ENCODE measurements at regions not wholly inside any gene's neighbourhood (a gene's known extent, or its start where the extent isn't known, plus 50 kb on each side); places are given as distances from the start of the nearest gene placed in this dataset.

DNA sequence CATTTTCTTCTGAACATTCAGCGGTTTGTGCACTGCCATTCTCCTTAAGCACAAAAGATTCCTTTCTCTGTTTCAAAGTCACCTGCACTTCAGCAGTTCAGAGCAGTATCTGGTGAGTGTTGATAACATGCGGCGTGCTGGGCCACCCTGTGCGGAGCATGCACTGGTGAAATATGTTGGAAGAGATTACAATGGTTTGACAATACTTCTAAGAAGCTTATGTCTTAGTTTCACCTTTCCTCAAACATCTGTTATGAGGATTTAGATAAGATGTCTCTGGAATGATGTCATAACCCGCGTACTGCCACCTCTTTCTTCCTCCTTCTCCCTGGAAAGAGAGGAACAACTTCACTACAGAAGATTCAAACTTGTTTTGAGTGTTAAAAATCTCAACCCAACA lies 650.3 kb downstream of the AJAP1 start:
- no peak overlapping the region for H3K4me3 ChIP-seq
- no peak for DNase-seq
- H3K36me3 ChIP-seq, result no peaks in the 10 kb centered on the region

DNA sequence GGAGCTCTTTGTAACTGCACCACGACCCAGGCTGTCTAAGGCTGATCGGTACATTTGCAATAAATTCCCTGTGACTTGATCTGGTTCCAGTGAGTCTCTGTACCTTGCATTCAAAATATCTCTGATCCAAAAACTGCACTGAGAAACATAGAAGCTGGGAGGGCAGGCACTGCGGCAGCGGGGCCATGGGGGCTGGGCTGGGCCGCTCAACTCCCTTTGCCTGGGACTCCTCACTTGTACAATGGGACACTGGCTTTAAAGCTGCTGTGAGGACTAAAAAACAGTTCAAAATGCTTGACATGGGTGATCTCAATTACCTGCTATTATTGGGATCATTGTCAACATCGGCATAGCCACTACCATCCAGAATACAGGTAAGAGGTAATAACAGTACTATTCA lies 644.0 kb downstream of the AJAP1 start:
- no peak overlapping the region for H3K4me3 ChIP-seq
- H3K9me3 ChIP-seq, result no peaks in the 10 kb centered on the region
- no peak for DNase-seq
- H3K27me3 ChIP-seq, result no peaks in the 10 kb centered on the region
- no peaks in the 10 kb centered on the region for H3K36me3 ChIP-seq

More for the DNA sequence above, 650.3 kb downstream of the AJAP1 start:
- Histone ChIP-seq H3K9me3 (no peaks in the 10 kb centered on the region), H3K27me3 (no peaks in the 10 kb centered on the region)

GRCh38 chr1:5297886-5298239 lies 643.5 kb downstream of the AJAP1 start:
- DNase-seq, result peak; percentile 6
- Histone ChIP-seq H3K36me3 (no peaks in the 10 kb centered on the region), H3K9me3 (no peaks in the 10 kb centered on the region), H3K27me3 (no peaks in the 10 kb centered on the region), H3K4me3 (no peak overlapping the region)

DNA sequence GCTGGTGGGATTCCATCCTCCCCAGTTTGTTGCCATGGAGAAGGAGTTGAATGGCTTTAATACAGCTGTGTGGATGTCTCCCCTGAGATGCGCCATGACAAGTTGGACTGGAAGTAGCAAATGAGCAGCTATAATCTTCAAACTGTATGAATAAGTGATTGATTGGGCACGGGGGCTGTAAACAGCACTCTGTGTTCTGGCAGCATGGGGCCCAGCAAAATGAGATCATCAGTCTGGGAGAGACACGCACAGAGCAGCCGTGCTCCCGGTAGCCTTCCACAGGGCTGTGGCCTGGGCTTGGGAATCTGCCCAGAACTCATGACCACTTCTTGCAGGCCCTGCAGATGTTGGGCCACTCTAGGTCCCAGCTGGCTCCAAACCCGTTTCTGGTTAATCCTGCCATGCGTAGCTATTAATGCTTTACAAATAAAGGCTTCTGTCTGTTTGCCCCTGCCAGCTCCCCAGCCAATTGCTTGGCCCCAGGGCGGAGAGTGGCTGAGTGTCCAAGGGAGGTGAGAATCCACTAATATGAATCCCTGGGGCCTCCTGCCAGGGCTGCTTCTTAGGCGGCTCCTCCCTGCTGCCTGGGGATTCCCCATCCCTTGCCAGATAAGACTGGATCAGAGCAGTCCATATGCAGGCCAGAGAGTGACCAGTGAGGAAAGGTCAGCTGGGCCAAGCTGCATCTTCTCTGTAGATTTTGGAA lies 642.9 kb downstream of the AJAP1 start:
- Histone ChIP-seq H3K4me3 (no peak overlapping the region), H3K27me3 (no peaks in the 10 kb centered on the region), H3K9me3 (no peaks in the 10 kb centered on the region), H3K36me3 (no peaks in the 10 kb centered on the region)
- DNase-seq, result peak; percentile 71

DNA sequence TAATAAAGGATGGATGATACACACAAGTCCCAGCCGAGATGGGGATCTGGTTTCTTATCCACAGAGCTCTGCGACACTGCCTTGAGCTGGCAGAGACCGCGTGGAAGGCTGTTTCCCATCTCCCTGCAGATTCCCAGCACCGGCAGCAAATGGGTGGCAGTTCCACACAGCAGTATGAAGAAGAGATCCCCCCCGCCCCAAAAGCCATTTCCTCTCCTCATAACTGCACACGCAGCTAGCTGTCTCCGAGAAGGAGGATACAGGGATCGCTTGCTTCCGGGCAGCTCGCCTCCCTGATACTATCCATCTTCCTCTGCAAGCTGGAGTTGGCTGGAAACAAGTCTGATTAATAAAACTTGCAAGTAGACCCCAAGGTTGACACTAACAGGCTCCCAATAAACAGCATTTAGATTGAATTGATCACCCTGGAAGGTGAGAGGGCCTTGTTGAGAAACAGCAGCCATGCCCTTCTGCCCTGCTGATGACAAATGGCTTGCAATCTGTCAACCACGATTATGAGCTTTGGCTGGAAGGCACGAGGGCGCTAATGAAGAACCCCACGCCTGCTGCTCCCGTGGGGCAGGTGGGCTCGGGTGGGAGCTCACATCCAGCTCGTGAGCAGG lies 642.3 kb downstream of the AJAP1 start:
- no peak for DNase-seq
- H3K9me3 ChIP-seq, result no peaks in the 10 kb centered on the region
- H3K36me3 ChIP-seq, result no peaks in the 10 kb centered on the region
- no peaks in the 10 kb centered on the region for H3K27me3 ChIP-seq
- H3K4me3 ChIP-seq, result no peak overlapping the region

- DNase-seq, result no peak
- no peaks in the 10 kb centered on the region for H3K9me3 ChIP-seq
- no peaks in the 10 kb centered on the region for H3K36me3 ChIP-seq
- no peaks in the 10 kb centered on the region for H3K27me3 ChIP-seq
- no peak overlapping the region for H3K4me3 ChIP-seq
Measured at GRCh38 chr1:5296095-5296494, 641.7 kb downstream of the AJAP1 start.

DNA sequence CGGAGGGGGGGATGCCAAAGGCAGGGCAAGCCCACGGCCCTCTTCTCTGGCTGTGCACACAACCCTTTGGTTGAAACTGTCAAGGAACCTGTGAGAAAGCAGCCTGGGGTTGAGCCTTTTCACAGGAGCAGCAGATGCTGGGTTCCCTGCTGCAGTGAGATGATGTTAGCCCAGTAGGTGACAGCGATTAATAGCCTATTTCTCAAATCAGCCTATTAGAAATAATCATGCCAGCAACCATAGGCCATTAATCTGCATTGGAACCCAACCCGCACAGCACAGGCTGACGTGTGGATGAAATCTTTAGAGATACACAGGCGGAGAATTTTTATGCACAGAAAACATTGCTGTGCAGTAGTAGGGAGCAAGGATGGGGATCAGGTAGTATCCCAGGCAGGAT lies 637.5 kb downstream of the AJAP1 start:
- no peaks in the 10 kb centered on the region for H3K27me3 ChIP-seq
- H3K9me3 ChIP-seq, result no peaks in the 10 kb centered on the region
- H3K36me3 ChIP-seq, result no peaks in the 10 kb centered on the region
- no peak overlapping the region for H3K4me3 ChIP-seq
- DNase-seq, result no peak

GRCh38 chr1:5287178-5288150 lies 633.1 kb downstream of the AJAP1 start:
- H3K9me3 ChIP-seq, result no peaks in the 10 kb centered on the region
- H3K27me3 ChIP-seq, result no peaks in the 10 kb centered on the region
- H3K36me3 ChIP-seq, result no peaks in the 10 kb centered on the region
- no peak overlapping the region for H3K4me3 ChIP-seq
- DNase-seq, result no peak

DNA sequence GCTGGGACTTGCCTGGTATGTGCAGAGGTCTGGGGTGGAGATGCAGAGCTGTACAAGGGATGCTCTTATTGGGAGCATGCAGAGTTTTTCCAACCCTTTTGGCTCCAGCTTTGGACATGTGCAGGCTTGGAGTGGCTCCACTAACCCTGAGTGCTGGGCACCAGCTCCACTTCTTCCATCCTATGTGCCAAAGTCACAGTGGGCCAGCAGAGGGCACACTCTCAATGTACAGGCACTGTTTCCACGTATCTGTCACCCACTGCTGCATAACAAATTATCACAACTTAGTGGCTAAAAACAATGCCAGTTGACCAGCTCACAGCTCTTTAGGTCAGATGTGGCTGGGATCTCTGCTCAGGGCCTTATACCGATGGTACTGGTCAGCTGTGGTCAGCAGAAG lies 631.8 kb downstream of the AJAP1 start:
- Histone ChIP-seq H3K4me3 (no peak overlapping the region), H3K27me3 (no peaks in the 10 kb centered on the region), H3K36me3 (no peaks in the 10 kb centered on the region), H3K9me3 (no peaks in the 10 kb centered on the region)
- no peak for DNase-seq

GRCh38 chr1:5274527-5274926 lies 620.1 kb downstream of the AJAP1 start:
- no peaks in the 10 kb centered on the region for H3K27me3 ChIP-seq
- no peaks in the 10 kb centered on the region for H3K9me3 ChIP-seq
- H3K4me3 ChIP-seq, result no peak overlapping the region
- DNase-seq, result no peak
- H3K36me3 ChIP-seq, result no peaks in the 10 kb centered on the region

- Histone ChIP-seq H3K9me3 (no peaks in the 10 kb centered on the region), H3K27me3 (no peaks in the 10 kb centered on the region), H3K4me3 (no peak overlapping the region), H3K36me3 (no peaks in the 10 kb centered on the region)
- DNase-seq, result no peak
Measured at GRCh38 chr1:5273280-5274003, 619.0 kb downstream of the AJAP1 start.

DNA sequence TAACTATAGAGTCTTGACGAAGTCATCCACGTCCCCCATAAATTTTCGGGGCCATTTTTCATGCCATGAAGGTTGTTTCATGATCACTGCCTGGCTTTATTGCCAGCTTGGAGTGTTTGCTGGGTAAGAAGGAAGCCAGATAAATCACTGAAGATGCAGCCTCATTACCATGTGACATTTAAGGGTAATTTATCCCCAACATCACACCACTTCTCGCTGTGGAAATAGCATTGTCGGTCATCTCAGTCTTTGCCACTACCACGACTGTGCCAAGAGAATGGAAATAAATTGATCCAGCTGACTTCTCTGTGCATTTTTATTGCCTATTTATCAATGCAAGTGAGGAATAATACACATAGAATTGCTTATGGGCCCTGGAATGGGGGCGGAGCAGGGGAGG lies 617.9 kb downstream of the AJAP1 start:
- no peak overlapping the region for H3K4me3 ChIP-seq
- no peak for DNase-seq
- H3K36me3 ChIP-seq, result no peaks in the 10 kb centered on the region
- no peaks in the 10 kb centered on the region for H3K9me3 ChIP-seq
- H3K27me3 ChIP-seq, result no peaks in the 10 kb centered on the region

DNA sequence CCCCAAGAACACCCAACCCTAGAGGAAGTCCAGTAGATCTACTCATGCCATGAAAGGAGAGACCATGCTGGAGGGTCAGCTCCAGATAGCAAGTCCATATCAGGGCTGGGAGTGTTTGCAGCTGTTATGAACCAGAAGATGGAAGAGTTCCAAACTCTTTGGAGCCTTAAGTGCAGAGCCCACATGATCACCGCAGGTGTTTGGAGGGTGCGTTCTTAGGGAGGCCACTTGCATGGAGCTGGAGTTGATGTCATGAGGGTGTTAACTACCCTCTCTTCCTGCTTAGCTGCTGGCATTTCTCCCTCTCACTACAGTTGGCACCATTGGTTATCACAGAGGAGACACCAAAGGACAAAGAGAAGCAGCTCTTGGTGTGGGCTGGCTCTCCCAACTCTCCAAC lies 616.9 kb downstream of the AJAP1 start:
- Histone ChIP-seq H3K9me3 (no peaks in the 10 kb centered on the region), H3K27me3 (no peaks in the 10 kb centered on the region), H3K4me3 (no peak overlapping the region), H3K36me3 (no peaks in the 10 kb centered on the region)
- no peak for DNase-seq

GRCh38 chr1:5269901-5270300 lies 615.5 kb downstream of the AJAP1 start:
- no peaks in the 10 kb centered on the region for H3K27me3 ChIP-seq
- H3K9me3 ChIP-seq, result no peaks in the 10 kb centered on the region
- DNase-seq, result no peak
- no peaks in the 10 kb centered on the region for H3K36me3 ChIP-seq
- H3K4me3 ChIP-seq, result no peak overlapping the region

- Histone ChIP-seq H3K27me3 (no peaks in the 10 kb centered on the region), H3K4me3 (no peak overlapping the region), H3K9me3 (no peaks in the 10 kb centered on the region), H3K36me3 (no peaks in the 10 kb centered on the region)
- no peak for DNase-seq
Measured at GRCh38 chr1:5267603-5268235, 613.3 kb downstream of the AJAP1 start.

GRCh38 chr1:5265438-5266075 lies 611.1 kb downstream of the AJAP1 start:
- no peaks in the 10 kb centered on the region for H3K9me3 ChIP-seq
- no peak for DNase-seq
- no peaks in the 10 kb centered on the region for H3K36me3 ChIP-seq
- no peaks in the 10 kb centered on the region for H3K27me3 ChIP-seq
- H3K4me3 ChIP-seq, result no peak overlapping the region
